ENCODE measurements at regions not wholly inside any gene's neighbourhood (a gene's known extent, or its start where the extent isn't known, plus 50 kb on each side); places are given as distances from the start of the nearest gene placed in this dataset.

GRCh38 chr5:62132276-62132675 lies 173.7 kb upstream of the KIF2A start:
- H2BK120ac ChIP-seq (replicated peaks; ENCODE audit: low read depth, low read length) = no peak overlapping the region
- no peak overlapping the region for H2AK5ac ChIP-seq (ENCODE audit: low read depth, low read length)
- H3K14ac ChIP-seq (ENCODE audit: insufficient read length) = no peak overlapping the region
- H3K4ac ChIP-seq (replicated peaks; ENCODE audit: insufficient read length, low read depth, low read length) = no peak overlapping the region
- H2BK12ac ChIP-seq (ENCODE audit: low read depth, low read length) = no peak overlapping the region
- POLR2A ChIA-PET (ENCODE audit: partially characterized antibody) = no interaction called here
- no peak for FAIRE-seq
- 0 out of 4 replicates have a peak, but pooled peaks cover 0 to 6% of the 10 kb centered on the region in 2 experiments for H3K9me3 ChIP-seq (ENCODE audit: insufficient read depth in 2 of 2, low read depth in 1 of 2, low read length in 1 of 2)
- no peak overlapping the region for H2AFZ ChIP-seq (ENCODE audit: low read length)
- H3K23me2 ChIP-seq (ENCODE audit: low read depth, low read length) = no peaks in the 10 kb centered on the region
- H4K5ac ChIP-seq (ENCODE audit: insufficient read length, low read depth, low read length) = no peak overlapping the region
- H4K20me1 ChIP-seq (replicated peaks in 1 of 2; ENCODE audit: control insufficient read depth in 1 of 2, insufficient read depth in 2 of 2, low read length in 2 of 2) = no peaks in the 10 kb centered on the region
- H2BK5ac ChIP-seq (ENCODE audit: low read depth, low read length) = no peak overlapping the region
- no peaks in the 10 kb centered on the region for H3K79me2 ChIP-seq (ENCODE audit: control insufficient read depth in 1 of 2, insufficient read depth in 2 of 2, low read length in 2 of 2)
- no peak overlapping the region for H3K56ac ChIP-seq (replicated peaks; ENCODE audit: insufficient read length, low read depth, low read length)
- peaks cover 0 to 3% (median 1%) of the 10 kb centered on the region in 4 experiments; a peak in 2 of 7 replicates for H3K4me1 ChIP-seq (replicated peaks in 1 of 4; ENCODE audit: control insufficient read depth in 3 of 4, insufficient read depth in 4 of 4, low read length in 3 of 4)
- H3K4me3 ChIP-seq (ENCODE audit: extremely low read depth in 1 of 4, insufficient read depth in 2 of 4, low read depth in 3 of 4, low read length in 4 of 4) = no peak overlapping the region
- no peak overlapping the region for H3K4me2 ChIP-seq (ENCODE audit: insufficient read depth in 1 of 2, low read depth in 2 of 2, low read length in 2 of 2)
- peaks cover 0 to 1% (median 0%) of the 10 kb centered on the region in 4 experiments; a peak in 1 of 7 replicates for H3K27me3 ChIP-seq (replicated peaks in 1 of 4; ENCODE audit: control insufficient read depth in 3 of 4, extremely low read depth in 1 of 4, insufficient read depth in 3 of 4, low read length in 3 of 4)
- H3K18ac ChIP-seq (ENCODE audit: extremely low read depth, low read length) = no peak overlapping the region
- H3K79me1 ChIP-seq (ENCODE audit: low read depth, low read length) = no peaks in the 10 kb centered on the region
- DNase-seq (ENCODE audit: low read depth in 1 of 2, low spot score in 2 of 2) = no peak
- CTCF ChIA-PET (ENCODE audit: partially characterized antibody) = interaction anchor here (1.1 to 1.5 kb wide), 2 partner anchors 11 to 311 kb away, joined by 3 to 4 read pairs; no protein-coding TSS in a partner anchor
- no peak overlapping the region for H3K9ac ChIP-seq (replicated peaks in 1 of 4; ENCODE audit: extremely low read depth in 1 of 4, low read depth in 3 of 4, low read length in 3 of 4)
- no peak overlapping the region for H4K8ac ChIP-seq (ENCODE audit: extremely low read depth, insufficient read depth, low read length)
- 0% methylated on average over 1 of the region's 1 CpG; no CpG with 5 or more reads in 1 of the 2 experiments for WGBS, 2 experiments (ENCODE audit: extremely low coverage in 1 of 2, insufficient coverage in 1 of 2, insufficient read length in 1 of 2, insufficient replicate concordance in 2 of 2, low coverage in 1 of 2, low lambda C conversion rate in 2 of 2, missing lambda C conversion rate in 1 of 2)
- H3K27ac ChIP-seq (ENCODE audit: low read depth, low read length) = no peak overlapping the region
- no peak overlapping the region for H3K23ac ChIP-seq (ENCODE audit: insufficient read length)
- H2BK15ac ChIP-seq (ENCODE audit: low read length) = no peak overlapping the region
- H4K91ac ChIP-seq (replicated peaks; ENCODE audit: insufficient read length, low read length) = no peak overlapping the region
- H2BK20ac ChIP-seq (ENCODE audit: low read length) = no peak overlapping the region
- H3K36me3 ChIP-seq (ENCODE audit: control insufficient read depth in 2 of 4, insufficient read depth in 4 of 4, low read length in 3 of 4) = no peaks in the 10 kb centered on the region
- TF ChIP-seq KDM4A (IDR thresholded peaks at IDR 0.05; ENCODE audit: low read depth, low read length, severe bottlenecking) = no peak
- TF ChIP-seq KDM1A (IDR thresholded peaks at IDR 0.05; ENCODE audit: borderline replicate concordance, low read length) = no peak
- no peak for TF ChIP-seq E2F6 (IDR thresholded peaks at IDR 0.05)
- no peak for TF ChIP-seq RBBP5 (IDR thresholded peaks at IDR 0.05; ENCODE audit: borderline replicate concordance, low read depth, low read length)
- TF ChIP-seq HDAC6 (IDR thresholded peaks at IDR 0.05; ENCODE audit: low read depth, low read length) = no peak
- no peak for TF ChIP-seq CHD2 (IDR thresholded peaks at IDR 0.05; ENCODE audit: low read length)
- no peak for TF ChIP-seq SIRT6 (IDR thresholded peaks at IDR 0.05; ENCODE audit: low read length)
- no peak for TF ChIP-seq MAFK (IDR thresholded peaks at IDR 0.05; ENCODE audit: low read depth, low read length)
- TF ChIP-seq SAP30 (IDR thresholded peaks at IDR 0.05; ENCODE audit: insufficient read depth, insufficient replicate concordance, low read length) = no peak
- no peak for TF ChIP-seq SIN3A (conservative IDR thresholded peaks at IDR 0.05 in 1 of 2, IDR thresholded peaks at IDR 0.05 in 1 of 2; ENCODE audit: low read depth in 1 of 2, low read length in 2 of 2)
- no peak for TF ChIP-seq SP1 (IDR thresholded peaks at IDR 0.05; ENCODE audit: low read depth, low read length)
- TF ChIP-seq TBP (IDR thresholded peaks at IDR 0.05; ENCODE audit: low read depth, low read length) = no peak
- no peak for TF ChIP-seq TAF7 (optimal IDR thresholded peaks at IDR 0.05; ENCODE audit: borderline replicate concordance, low read depth, low read length)
- no peak for TF ChIP-seq CBX5 (IDR thresholded peaks at IDR 0.05; ENCODE audit: low read depth, low read length)
